GM21381 (cell line): ENCODE measurements at regions not wholly inside any gene's neighbourhood (a gene's known extent, or its start where the extent isn't known, plus 50 kb on each side); places are given as distances from the start of the nearest gene placed in this dataset.

Experiments used
- ATAC-seq: cut with Tn5 transposase; IDR thresholded peaks from one replicate; pipeline ENCODE4 v1.9.1; 2021; ENCODE audit warnings: mild to moderate bottlenecking, moderate library complexity; ENCODE audit not compliant: unreplicated experiment

- no peak for ATAC-seq
Observed at GRCh38 chr18:38010971-38011857, 445.6 kb upstream of the CELF4 start.

- no peak for ATAC-seq
Observed at GRCh38 chr18:38010037-38010436, 444.4 kb upstream of the CELF4 start.

GRCh38 chr18:38009320-38009719 is 443.7 kb upstream of the CELF4 start:
- ATAC-seq, result no peak

- no peak for ATAC-seq
Observed at GRCh38 chr18:38007676-38008330, 442.2 kb upstream of the CELF4 start.

- no peak for ATAC-seq
Observed at GRCh38 chr18:38007026-38007425, 441.4 kb upstream of the CELF4 start.

- no peak for ATAC-seq
Observed at GRCh38 chr18:38006541-38006940, 440.9 kb upstream of the CELF4 start.

GRCh38 chr18:37997695-37998094 is 432.1 kb upstream of the CELF4 start:
- ATAC-seq, result no peak

GRCh38 chr18:37987901-37988300 is 422.3 kb upstream of the CELF4 start:
- ATAC-seq, result no peak

- no peak for ATAC-seq
Observed at GRCh38 chr18:37986665-37987064, 421.1 kb upstream of the CELF4 start.

GRCh38 chr18:37985126-37985525 is 419.5 kb upstream of the CELF4 start:
- no peak for ATAC-seq

GRCh38 chr18:37980556-37980955 is 415.0 kb upstream of the CELF4 start:
- ATAC-seq, result no peak

GRCh38 chr18:37975446-37975845 is 409.8 kb upstream of the CELF4 start:
- no peak for ATAC-seq

GRCh38 chr18:37967261-37967660 is 401.7 kb upstream of the CELF4 start:
- no peak for ATAC-seq

- ATAC-seq, result no peak
Observed at GRCh38 chr18:37965572-37965970, 400.0 kb upstream of the CELF4 start.

GRCh38 chr18:37964885-37965571 is 399.4 kb upstream of the CELF4 start:
- no peak for ATAC-seq

GRCh38 chr18:37963837-37964236 is 398.2 kb upstream of the CELF4 start:
- ATAC-seq, result no peak

GRCh38 chr18:37962316-37962966 is 396.8 kb upstream of the CELF4 start:
- no peak for ATAC-seq

GRCh38 chr18:37958499-37958898 is 392.9 kb upstream of the CELF4 start:
- ATAC-seq, result no peak

- ATAC-seq, result no peak
Observed at GRCh38 chr18:37956902-37957301, 391.3 kb upstream of the CELF4 start.

- ATAC-seq, result no peak
Observed at GRCh38 chr18:37956020-37956419, 390.4 kb upstream of the CELF4 start.

GRCh38 chr18:37955201-37955600 is 389.6 kb upstream of the CELF4 start:
- ATAC-seq, result no peak
